HG03342 (cell line): ENCODE measurements at regions not wholly inside any gene's neighbourhood (a gene's known extent, or its start where the extent isn't known, plus 50 kb on each side); places are given as distances from the start of the nearest gene placed in this dataset.

ENCODE experiments used
- ATAC-seq: cut with Tn5 transposase; IDR thresholded peaks from one replicate; pipeline ENCODE4 v1.9.1; 2021; ENCODE audit warnings: mild to moderate bottlenecking, moderate library complexity; ENCODE audit not compliant: unreplicated experiment

DNA sequence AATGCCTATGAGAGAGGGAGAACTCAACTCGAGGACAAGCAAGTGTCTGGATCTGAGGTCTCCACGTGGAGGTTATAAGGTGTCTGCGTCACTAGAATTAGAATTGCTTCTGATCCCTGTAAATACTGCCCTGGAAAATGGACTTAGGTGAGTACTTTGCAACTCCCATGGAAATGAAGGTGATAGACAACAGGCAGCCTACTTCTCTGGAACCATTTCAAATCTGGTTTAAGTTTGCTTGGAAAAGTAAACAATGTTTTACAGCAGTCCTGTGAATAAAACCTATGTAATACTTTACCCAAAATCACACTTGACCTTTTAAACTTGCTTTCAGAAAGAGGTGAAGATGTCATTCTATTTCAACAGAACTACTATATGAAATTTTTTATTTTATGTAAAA lies 70.1 kb upstream of the TENT5A start:
- no peak for ATAC-seq

DNA sequence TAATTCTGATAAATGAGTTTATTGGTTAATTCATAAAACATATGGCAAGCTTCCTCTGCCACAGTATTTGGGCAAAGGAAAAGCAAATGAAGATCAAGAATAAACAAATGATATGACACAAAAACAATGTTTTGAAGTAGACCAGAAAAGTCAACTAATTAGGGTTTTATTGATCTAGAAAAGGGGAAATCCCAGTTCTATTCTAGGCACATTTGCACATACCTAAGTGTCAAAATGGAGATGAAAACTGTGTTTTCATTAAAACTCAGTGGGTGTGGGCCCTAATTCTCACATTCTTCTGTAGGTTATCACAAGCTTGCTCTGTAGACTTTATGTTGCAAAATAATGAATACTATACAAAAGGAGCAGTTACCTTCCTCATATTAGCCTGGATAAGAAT lies 69.0 kb upstream of the TENT5A start:
- no peak for ATAC-seq

GRCh38 chr6:81820980-81821379 lies 68.5 kb upstream of the TENT5A start:
- ATAC-seq = no peak

- ATAC-seq = no peak
Measured at GRCh38 chr6:81820422-81820821, 67.9 kb upstream of the TENT5A start.

GRCh38 chr6:81819767-81820166 lies 67.3 kb upstream of the TENT5A start:
- ATAC-seq = no peak

DNA sequence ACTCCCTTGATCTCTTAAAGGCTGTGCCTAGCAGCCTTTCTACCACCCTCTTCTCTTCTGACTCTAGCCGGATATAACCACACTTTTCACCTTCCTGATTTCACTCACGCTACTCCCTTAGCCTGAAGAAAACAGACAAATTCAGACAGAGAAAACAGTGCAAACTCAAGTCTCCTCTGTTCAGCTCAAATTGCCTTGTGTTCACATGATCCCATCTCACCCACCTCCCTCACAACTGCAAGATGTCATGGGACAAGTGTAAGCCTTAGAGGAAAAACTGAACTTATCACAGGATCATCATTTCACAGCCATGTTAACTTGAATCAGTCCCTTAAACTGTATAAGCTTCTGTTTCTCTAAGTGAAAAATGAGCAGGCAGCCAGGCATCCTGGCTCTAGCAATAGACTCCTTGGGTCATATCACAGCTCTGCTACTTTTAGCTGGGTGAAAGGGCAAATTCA lies 66.5 kb upstream of the TENT5A start:
- no peak for ATAC-seq

DNA sequence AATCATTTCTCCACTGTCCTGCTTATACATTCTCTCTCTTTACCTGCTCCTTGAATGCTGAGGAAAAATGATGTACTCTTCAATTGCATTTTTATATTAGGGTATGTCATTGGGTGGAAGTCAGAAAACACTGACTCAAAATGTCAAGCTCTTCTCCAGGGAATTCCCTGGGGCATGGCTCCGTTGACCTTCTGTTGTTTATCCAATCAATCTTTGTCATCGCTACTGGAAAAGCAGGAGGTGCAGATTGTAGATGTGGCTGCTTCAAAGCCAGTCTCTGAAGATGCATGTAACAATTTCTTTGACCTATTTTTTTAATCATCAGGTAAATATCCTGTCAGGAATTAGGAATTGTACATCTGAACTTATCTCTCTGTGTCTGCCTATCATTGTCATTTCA lies 63.9 kb upstream of the TENT5A start:
- no peak for ATAC-seq

DNA sequence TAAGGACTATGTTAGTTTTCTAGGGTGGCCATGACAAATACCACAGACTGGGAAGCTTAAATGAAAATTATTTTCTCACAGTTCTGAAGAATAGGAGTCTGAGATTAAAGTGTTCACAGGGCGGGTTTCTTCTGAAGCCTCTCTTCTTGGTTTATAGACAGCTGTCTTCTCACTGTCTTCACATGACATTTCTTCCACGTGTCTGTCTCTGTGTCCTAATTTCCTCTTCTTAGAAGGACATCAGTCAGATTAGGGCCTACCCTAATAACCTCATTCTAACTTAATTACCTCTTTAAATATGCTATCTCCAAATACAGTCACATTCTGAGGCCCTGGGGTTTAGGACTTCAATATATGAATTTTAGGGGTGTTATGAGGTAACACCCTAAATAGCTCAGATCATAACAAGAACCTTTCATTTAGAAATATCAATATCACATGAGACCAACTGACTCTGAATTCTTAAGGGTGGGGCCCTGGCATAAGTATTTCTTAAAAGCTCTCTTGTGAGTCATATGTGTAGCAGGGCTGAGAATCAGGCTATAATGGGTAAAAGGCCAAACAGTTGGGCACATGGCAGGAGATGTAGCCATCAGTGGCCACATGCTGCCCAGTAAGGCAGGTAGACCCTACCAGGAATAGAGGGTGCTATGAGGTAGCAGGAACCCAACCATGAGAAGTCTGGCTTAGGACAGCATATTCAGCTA lies 62.0 kb upstream of the TENT5A start:
- no peak for ATAC-seq

GRCh38 chr6:81813305-81813704 lies 60.8 kb upstream of the TENT5A start:
- ATAC-seq = no peak

GRCh38 chr6:81812401-81812800 lies 59.9 kb upstream of the TENT5A start:
- no peak for ATAC-seq

GRCh38 chr6:81808851-81809570 lies 56.5 kb upstream of the TENT5A start:
- ATAC-seq = no peak

GRCh38 chr6:81806793-81807565 lies 54.5 kb upstream of the TENT5A start:
- ATAC-seq = no peak

DNA sequence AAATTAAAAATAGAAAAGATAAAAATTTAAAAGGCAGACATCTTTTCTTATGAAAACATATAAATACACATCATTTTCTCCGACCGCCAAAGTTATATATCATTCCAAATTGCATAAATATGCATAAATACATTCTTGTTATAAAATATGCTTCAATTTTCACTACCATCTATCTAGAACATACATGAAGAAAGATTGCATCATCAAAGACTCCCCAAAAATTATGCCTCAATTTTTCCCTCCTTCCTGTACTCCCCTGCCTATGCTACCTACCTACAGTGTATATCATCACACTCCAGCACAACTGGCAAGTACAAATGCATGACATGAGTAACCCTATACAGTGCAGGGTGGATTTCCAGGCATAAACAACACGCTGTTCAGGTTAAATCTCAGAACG lies 49.9 kb upstream of the TENT5A start:
- ATAC-seq = no peak
